ENCODE measurements at regions not wholly inside any gene's neighbourhood (a gene's known extent, or its start where the extent isn't known, plus 50 kb on each side); places are given as distances from the start of the nearest gene placed in this dataset.

DNA sequence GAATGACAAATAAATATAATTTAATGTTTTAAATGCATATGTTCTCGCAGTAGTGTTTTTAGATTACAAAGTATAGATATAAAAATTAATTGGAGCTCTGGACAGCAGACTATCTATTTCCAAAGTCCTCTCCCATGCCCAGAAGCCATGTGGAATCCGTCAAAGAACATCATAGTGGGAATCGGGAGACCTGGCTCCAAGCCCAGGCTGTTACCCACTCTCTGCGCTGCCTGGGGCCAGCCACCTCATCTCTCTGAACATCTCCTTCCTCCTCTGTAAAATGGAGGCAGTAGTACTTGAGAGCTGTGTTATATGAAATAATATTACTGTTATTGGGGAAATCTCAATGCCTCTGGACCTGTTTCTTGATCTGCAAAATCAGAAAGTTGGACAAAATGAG is 58.1 kb upstream of the SLC30A5 start (continued):
- TF ChIP-seq, protein P1, sequence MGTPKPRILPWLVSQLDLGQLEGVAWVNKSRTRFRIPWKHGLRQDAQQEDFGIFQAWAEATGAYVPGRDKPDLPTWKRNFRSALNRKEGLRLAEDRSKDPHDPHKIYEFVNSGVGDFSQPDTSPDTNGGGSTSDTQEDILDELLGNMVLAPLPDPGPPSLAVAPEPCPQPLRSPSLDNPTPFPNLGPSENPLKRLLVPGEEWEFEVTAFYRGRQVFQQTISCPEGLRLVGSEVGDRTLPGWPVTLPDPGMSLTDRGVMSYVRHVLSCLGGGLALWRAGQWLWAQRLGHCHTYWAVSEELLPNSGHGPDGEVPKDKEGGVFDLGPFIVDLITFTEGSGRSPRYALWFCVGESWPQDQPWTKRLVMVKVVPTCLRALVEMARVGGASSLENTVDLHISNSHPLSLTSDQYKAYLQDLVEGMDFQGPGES (IDR thresholded peaks at IDR 0.05; ENCODE audit: low read depth, low read length), result no peak
- TF ChIP-seq, protein P2, sequence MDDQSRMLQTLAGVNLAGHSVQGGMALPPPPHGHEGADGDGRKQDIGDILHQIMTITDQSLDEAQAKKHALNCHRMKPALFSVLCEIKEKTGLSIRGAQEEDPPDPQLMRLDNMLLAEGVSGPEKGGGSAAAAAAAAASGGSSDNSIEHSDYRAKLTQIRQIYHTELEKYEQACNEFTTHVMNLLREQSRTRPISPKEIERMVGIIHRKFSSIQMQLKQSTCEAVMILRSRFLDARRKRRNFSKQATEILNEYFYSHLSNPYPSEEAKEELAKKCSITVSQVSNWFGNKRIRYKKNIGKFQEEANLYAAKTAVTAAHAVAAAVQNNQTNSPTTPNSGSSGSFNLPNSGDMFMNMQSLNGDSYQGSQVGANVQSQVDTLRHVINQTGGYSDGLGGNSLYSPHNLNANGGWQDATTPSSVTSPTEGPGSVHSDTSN (IDR thresholded peaks at IDR 0.05), result peak; percentile 44
- TF ChIP-seq FOXJ3 (CRISPR knock-in tag; IDR thresholded peaks at IDR 0.05) (peak; percentile 84), EP300 (IDR thresholded peaks at IDR 0.05; ENCODE audit: borderline replicate concordance in 1 of 2, low read depth in 1 of 2, low read length in 1 of 2) (peak in 1 of 2 experiments; percentile 98; a peak in 2 of 4 replicates), RCOR1 (IDR thresholded peaks at IDR 0.05; ENCODE audit: low read length) (peak; percentile 89)
- TF ChIP-seq, protein P3, sequence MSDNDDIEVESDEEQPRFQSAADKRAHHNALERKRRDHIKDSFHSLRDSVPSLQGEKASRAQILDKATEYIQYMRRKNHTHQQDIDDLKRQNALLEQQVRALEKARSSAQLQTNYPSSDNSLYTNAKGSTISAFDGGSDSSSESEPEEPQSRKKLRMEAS (IDR thresholded peaks at IDR 0.05; ENCODE audit: low read depth), result no peak
- TF ChIP-seq, protein P4, sequence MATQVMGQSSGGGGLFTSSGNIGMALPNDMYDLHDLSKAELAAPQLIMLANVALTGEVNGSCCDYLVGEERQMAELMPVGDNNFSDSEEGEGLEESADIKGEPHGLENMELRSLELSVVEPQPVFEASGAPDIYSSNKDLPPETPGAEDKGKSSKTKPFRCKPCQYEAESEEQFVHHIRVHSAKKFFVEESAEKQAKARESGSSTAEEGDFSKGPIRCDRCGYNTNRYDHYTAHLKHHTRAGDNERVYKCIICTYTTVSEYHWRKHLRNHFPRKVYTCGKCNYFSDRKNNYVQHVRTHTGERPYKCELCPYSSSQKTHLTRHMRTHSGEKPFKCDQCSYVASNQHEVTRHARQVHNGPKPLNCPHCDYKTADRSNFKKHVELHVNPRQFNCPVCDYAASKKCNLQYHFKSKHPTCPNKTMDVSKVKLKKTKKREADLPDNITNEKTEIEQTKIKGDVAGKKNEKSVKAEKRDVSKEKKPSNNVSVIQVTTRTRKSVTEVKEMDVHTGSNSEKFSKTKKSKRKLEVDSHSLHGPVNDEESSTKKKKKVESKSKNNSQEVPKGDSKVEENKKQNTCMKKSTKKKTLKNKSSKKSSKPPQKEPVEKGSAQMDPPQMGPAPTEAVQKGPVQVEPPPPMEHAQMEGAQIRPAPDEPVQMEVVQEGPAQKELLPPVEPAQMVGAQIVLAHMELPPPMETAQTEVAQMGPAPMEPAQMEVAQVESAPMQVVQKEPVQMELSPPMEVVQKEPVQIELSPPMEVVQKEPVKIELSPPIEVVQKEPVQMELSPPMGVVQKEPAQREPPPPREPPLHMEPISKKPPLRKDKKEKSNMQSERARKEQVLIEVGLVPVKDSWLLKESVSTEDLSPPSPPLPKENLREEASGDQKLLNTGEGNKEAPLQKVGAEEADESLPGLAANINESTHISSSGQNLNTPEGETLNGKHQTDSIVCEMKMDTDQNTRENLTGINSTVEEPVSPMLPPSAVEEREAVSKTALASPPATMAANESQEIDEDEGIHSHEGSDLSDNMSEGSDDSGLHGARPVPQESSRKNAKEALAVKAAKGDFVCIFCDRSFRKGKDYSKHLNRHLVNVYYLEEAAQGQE (IDR thresholded peaks at IDR 0.05; ENCODE audit: low read depth, low read length), result no peak
- TF ChIP-seq, protein P5, sequence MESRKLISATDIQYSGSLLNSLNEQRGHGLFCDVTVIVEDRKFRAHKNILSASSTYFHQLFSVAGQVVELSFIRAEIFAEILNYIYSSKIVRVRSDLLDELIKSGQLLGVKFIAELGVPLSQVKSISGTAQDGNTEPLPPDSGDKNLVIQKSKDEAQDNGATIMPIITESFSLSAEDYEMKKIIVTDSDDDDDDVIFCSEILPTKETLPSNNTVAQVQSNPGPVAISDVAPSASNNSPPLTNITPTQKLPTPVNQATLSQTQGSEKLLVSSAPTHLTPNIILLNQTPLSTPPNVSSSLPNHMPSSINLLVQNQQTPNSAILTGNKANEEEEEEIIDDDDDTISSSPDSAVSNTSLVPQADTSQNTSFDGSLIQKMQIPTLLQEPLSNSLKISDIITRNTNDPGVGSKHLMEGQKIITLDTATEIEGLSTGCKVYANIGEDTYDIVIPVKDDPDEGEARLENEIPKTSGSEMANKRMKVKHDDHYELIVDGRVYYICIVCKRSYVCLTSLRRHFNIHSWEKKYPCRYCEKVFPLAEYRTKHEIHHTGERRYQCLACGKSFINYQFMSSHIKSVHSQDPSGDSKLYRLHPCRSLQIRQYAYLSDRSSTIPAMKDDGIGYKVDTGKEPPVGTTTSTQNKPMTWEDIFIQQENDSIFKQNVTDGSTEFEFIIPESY (IDR thresholded peaks at IDR 0.05; ENCODE audit: borderline replicate concordance, low read depth), result no peak

DNA sequence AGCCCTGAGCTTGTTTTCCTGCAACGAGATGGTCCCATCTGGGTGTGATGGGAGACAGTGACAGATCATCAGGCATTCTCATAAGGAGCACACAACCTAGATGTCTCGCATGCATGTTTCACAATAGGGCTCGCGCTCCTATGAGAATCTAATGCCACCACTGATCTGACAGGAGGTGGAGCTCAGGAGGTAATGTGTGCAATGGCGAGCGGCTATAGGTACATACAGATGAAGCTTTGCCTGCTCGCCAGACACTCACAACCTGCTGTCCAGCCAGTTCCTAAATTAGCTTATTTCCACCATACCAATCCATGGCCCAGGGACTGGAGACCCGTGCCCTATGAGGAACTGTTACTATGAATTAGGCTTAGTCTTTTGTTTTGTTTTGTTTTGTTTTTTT is 55.3 kb upstream of the SLC30A5 start:
- POLR2A ChIA-PET, result no interaction called here
- Histone ChIP-seq H3K9ac (no peak overlapping the region), H3K27ac (ENCODE audit: low read depth in 2 of 2, low read length in 1 of 2) (no peak overlapping the region), H3K79me2 (ENCODE audit: insufficient read depth) (no peaks in the 10 kb centered on the region), H3K9me3 (no peaks in the 10 kb centered on the region), H3K4me1 (ENCODE audit: control insufficient read depth in 1 of 2, insufficient read depth in 2 of 2, low read depth in 1 of 2, low read length in 1 of 2) (peaks cover 0 to 10% of the 10 kb centered on the region in 2 experiments; a peak in 2 of 4 replicates), H3K4me2 (no peak overlapping the region), H3K4me3 (ENCODE audit: low read depth in 2 of 2, low read length in 1 of 2) (no peak overlapping the region), H3F3A (replicated peaks; ENCODE audit: insufficient read depth) (no peaks in the 10 kb centered on the region), H3K27me3 (ENCODE audit: insufficient read depth) (no peaks in the 10 kb centered on the region), H4K20me1 (ENCODE audit: insufficient read depth) (no peaks in the 10 kb centered on the region), H3K9me2 (no peaks in the 10 kb centered on the region), H2AFZ (ENCODE audit: low read depth) (no peak overlapping the region), H3K36me3 (replicated peaks in 1 of 2; ENCODE audit: control insufficient read depth in 1 of 2, insufficient read depth in 2 of 2, low read length in 1 of 2) (no peaks in the 10 kb centered on the region)
- CTCF ChIA-PET, result interaction anchor here (0.8 to 0.9 kb wide), 2 partner anchors 14 to 157 kb away, joined by 3 to 4 read pairs; no protein-coding TSS in a partner anchor
- WGBS (ENCODE audit: low lambda C conversion rate), result 67% methylated on average over 3 of the region's 8 CpGs
- TF ChIP-seq FOSL2 (IDR thresholded peaks at IDR 0.05; ENCODE audit: borderline replicate concordance, low read depth), result no peak
- no peak for DNase-seq
